ENCODE measurements at regions not wholly inside any gene's neighbourhood (a gene's known extent, or its start where the extent isn't known, plus 50 kb on each side); places are given as distances from the start of the nearest gene placed in this dataset.

DNA sequence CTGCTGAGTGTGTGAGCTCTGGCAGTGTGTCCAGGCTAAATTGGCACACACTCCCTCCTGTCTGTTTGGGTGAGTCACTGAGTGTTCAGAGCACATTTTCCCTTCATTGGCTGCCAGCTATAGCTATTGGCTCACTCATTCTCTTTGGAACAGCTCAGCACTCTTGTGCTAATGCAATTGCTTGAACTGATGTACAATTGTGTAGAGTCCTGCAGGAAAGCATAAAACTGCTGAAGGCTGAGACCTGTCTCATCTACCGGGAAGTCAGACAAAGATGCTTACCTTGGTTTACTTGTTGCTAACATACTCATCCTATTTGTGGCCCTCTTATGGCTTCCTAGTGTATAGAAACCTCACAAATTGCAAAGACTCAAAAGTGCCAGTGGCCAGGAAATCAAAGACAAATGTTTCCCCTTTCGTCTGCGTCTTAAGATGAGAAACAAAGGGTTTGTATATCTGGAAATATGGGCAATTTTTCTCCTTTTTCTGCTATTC is 351.0 kb downstream of the BCKDHB start:
- Histone ChIP-seq H3K4me3 (no peak overlapping the region), H4K20me1 (replicated peaks; ENCODE audit: insufficient read depth) (no peaks in the 10 kb centered on the region), H2AFZ (no peak overlapping the region), H3K4me1 (ENCODE audit: insufficient read depth) (peaks cover 8% of the 10 kb centered on the region; the same call in 1 of the 2 replicates), H3K27ac (ENCODE audit: low read depth) (no peak overlapping the region), H3F3A (replicated peaks; ENCODE audit: low read depth) (no peaks in the 10 kb centered on the region), H3K27me3 (ENCODE audit: insufficient read depth) (no peaks in the 10 kb centered on the region), H3K79me2 (replicated peaks; ENCODE audit: insufficient read depth) (no peaks in the 10 kb centered on the region), H3K9me2 (ENCODE audit: insufficient read depth) (peaks cover 20% of the 10 kb centered on the region), H3K36me3 (ENCODE audit: insufficient read depth) (no peaks in the 10 kb centered on the region), H3K4me2 (no peak overlapping the region)
- no peak for DNase-seq (ENCODE audit: low spot score)
- H3K9me3 Mint-ChIP-seq = no peaks in the 10 kb centered on the region; the same call in 2 of the 3 replicates
- TF ChIP-seq NANOG (IDR thresholded peaks at IDR 0.05; ENCODE audit: borderline replicate concordance) (no peak), POLR2AphosphoS5 (IDR thresholded peaks at IDR 0.05; ENCODE audit: low read depth) (no peak), ZNF114 (CRISPR knock-in tag; IDR thresholded peaks at IDR 0.05) (no peak), EZH2phosphoT487 (IDR thresholded peaks at IDR 0.05; ENCODE audit: unreplicated experiment) (no peak), EZH2 (IDR thresholded peaks at IDR 0.05; ENCODE audit: low read depth, unreplicated experiment) (no peak)
- TF ChIP-seq, protein P1, sequence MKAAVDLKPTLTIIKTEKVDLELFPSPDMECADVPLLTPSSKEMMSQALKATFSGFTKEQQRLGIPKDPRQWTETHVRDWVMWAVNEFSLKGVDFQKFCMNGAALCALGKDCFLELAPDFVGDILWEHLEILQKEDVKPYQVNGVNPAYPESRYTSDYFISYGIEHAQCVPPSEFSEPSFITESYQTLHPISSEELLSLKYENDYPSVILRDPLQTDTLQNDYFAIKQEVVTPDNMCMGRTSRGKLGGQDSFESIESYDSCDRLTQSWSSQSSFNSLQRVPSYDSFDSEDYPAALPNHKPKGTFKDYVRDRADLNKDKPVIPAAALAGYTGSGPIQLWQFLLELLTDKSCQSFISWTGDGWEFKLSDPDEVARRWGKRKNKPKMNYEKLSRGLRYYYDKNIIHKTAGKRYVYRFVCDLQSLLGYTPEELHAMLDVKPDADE (IDR thresholded peaks at IDR 0.05) = no peak
- TF ChIP-seq, protein P2, sequence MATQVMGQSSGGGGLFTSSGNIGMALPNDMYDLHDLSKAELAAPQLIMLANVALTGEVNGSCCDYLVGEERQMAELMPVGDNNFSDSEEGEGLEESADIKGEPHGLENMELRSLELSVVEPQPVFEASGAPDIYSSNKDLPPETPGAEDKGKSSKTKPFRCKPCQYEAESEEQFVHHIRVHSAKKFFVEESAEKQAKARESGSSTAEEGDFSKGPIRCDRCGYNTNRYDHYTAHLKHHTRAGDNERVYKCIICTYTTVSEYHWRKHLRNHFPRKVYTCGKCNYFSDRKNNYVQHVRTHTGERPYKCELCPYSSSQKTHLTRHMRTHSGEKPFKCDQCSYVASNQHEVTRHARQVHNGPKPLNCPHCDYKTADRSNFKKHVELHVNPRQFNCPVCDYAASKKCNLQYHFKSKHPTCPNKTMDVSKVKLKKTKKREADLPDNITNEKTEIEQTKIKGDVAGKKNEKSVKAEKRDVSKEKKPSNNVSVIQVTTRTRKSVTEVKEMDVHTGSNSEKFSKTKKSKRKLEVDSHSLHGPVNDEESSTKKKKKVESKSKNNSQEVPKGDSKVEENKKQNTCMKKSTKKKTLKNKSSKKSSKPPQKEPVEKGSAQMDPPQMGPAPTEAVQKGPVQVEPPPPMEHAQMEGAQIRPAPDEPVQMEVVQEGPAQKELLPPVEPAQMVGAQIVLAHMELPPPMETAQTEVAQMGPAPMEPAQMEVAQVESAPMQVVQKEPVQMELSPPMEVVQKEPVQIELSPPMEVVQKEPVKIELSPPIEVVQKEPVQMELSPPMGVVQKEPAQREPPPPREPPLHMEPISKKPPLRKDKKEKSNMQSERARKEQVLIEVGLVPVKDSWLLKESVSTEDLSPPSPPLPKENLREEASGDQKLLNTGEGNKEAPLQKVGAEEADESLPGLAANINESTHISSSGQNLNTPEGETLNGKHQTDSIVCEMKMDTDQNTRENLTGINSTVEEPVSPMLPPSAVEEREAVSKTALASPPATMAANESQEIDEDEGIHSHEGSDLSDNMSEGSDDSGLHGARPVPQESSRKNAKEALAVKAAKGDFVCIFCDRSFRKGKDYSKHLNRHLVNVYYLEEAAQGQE (IDR thresholded peaks at IDR 0.05; ENCODE audit: unreplicated experiment) = no peak
- TF ChIP-seq, protein P3, sequence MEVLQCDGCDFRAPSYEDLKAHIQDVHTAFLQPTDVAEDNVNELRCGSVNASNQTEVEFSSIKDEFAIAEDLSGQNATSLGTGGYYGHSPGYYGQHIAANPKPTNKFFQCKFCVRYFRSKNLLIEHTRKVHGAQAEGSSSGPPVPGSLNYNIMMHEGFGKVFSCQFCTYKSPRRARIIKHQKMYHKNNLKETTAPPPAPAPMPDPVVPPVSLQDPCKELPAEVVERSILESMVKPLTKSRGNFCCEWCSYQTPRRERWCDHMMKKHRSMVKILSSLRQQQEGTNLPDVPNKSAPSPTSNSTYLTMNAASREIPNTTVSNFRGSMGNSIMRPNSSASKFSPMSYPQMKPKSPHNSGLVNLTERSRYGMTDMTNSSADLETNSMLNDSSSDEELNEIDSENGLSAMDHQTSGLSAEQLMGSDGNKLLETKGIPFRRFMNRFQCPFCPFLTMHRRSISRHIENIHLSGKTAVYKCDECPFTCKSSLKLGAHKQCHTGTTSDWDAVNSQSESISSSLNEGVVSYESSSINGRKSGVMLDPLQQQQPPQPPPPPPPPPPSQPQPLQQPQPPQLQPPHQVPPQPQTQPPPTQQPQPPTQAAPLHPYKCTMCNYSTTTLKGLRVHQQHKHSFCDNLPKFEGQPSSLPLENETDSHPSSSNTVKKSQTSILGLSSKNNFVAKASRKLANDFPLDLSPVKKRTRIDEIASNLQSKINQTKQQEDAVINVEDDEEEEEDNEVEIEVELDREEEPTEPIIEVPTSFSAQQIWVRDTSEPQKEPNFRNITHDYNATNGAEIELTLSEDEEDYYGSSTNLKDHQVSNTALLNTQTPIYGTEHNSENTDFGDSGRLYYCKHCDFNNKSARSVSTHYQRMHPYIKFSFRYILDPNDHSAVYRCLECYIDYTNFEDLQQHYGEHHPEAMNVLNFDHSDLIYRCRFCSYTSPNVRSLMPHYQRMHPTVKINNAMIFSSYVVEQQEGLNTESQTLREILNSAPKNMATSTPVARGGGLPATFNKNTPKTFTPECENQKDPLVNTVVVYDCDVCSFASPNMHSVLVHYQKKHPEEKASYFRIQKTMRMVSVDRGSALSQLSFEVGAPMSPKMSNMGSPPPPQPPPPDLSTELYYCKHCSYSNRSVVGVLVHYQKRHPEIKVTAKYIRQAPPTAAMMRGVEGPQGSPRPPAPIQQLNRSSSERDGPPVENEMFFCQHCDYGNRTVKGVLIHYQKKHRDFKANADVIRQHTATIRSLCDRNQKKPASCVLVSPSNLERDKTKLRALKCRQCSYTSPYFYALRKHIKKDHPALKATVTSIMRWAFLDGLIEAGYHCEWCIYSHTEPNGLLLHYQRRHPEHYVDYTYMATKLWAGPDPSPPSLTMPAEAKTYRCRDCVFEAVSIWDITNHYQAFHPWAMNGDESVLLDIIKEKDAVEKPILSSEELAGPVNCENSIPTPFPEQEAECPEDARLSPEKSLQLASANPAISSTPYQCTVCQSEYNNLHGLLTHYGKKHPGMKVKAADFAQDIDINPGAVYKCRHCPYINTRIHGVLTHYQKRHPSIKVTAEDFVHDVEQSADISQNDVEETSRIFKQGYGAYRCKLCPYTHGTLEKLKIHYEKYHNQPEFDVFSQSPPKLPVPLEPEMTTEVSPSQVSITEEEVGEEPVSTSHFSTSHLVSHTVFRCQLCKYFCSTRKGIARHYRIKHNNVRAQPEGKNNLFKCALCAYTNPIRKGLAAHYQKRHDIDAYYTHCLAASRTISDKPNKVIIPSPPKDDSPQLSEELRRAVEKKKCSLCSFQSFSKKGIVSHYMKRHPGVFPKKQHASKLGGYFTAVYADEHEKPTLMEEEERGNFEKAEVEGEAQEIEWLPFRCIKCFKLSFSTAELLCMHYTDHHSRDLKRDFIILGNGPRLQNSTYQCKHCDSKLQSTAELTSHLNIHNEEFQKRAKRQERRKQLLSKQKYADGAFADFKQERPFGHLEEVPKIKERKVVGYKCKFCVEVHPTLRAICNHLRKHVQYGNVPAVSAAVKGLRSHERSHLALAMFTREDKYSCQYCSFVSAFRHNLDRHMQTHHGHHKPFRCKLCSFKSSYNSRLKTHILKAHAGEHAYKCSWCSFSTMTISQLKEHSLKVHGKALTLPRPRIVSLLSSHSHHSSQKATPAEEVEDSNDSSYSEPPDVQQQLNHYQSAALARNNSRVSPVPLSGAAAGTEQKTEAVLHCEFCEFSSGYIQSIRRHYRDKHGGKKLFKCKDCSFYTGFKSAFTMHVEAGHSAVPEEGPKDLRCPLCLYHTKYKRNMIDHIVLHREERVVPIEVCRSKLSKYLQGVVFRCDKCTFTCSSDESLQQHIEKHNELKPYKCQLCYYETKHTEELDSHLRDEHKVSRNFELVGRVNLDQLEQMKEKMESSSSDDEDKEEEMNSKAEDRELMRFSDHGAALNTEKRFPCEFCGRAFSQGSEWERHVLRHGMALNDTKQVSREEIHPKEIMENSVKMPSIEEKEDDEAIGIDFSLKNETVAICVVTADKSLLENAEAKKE (CRISPR knock-in tag; IDR thresholded peaks at IDR 0.05) = no peak
- H3K27ac Mint-ChIP-seq = no peak overlapping the region
- no peaks in the 10 kb centered on the region for H3K36me3 Mint-ChIP-seq (ENCODE audit: low read depth)
- H3K27me3 Mint-ChIP-seq (ENCODE audit: insufficient read depth, low read depth, poor library complexity) = peaks cover 3% of the 10 kb centered on the region
- ATAC-seq = no peak
- peaks cover 11% of the 10 kb centered on the region for H3K4me1 Mint-ChIP-seq
- no peak overlapping the region for H3K4me3 Mint-ChIP-seq

All from GM23338 (cell line).